ENCODE measurements at regions not wholly inside any gene's neighbourhood (a gene's known extent, or its start where the extent isn't known, plus 50 kb on each side); places are given as distances from the start of the nearest gene placed in this dataset.
"Not testable (repeated sequence)": the region's sequence is repeated elsewhere in the genome, so short reads cannot be mapped to it uniquely, and the experiment has no call there.

GRCh38 chr2:100708333-100708732 is 111.6 kb upstream of the NPAS2 start:
- Histone ChIP-seq H3K79me2 (ENCODE audit: insufficient read depth, low read length) (no peaks in the 10 kb centered on the region), H3K27ac (ENCODE audit: low read depth, low read length) (no peak overlapping the region), H3K9me3 (ENCODE audit: insufficient read depth, low read depth, low read length) (no peaks in the 10 kb centered on the region), H3K4me1 (ENCODE audit: insufficient read depth, low read length) (no peaks in the 10 kb centered on the region), H4K20me1 (ENCODE audit: insufficient read depth, low read length) (no peaks in the 10 kb centered on the region), H3K4me2 (ENCODE audit: low read length) (no peak overlapping the region), H3K36me3 (ENCODE audit: insufficient read depth, low read length) (no peaks in the 10 kb centered on the region), H3K27me3 (ENCODE audit: insufficient read depth, low read length) (no peaks in the 10 kb centered on the region), H2AFZ (ENCODE audit: low read depth, low read length) (no peak overlapping the region), H3K4me3 (ENCODE audit: insufficient read depth, low read depth, low read length) (no peak overlapping the region), H3K9ac (ENCODE audit: low read length) (no peak overlapping the region)
- DNase-seq (ENCODE audit: low read depth) (no peak), FAIRE-seq (no peak)
- Mint-ChIP-seq H3K36me3 (ENCODE audit: low read depth, unreplicated experiment) (no peaks in the 10 kb centered on the region), H3K4me3 (ENCODE audit: unreplicated experiment) (no peak overlapping the region), H3K27me3 (ENCODE audit: low read depth, unreplicated experiment) (peaks cover 2% of the 10 kb centered on the region), H3K4me1 (ENCODE audit: low read depth, unreplicated experiment) (no peaks in the 10 kb centered on the region), H3K27ac (ENCODE audit: unreplicated experiment) (no peak overlapping the region), H3K9me3 (ENCODE audit: unreplicated experiment) (no peaks in the 10 kb centered on the region)
- TF ChIP-seq CTCF (IDR thresholded peaks at IDR 0.05; ENCODE audit: insufficient read depth, low read depth, low read length): no peak
- no peak for TF ChIP-seq EZH2 (IDR thresholded peaks at IDR 0.05; ENCODE audit: insufficient read depth, low read length)

GRCh38 chr2:100713106-100713505 is 106.8 kb upstream of the NPAS2 start:
- Histone ChIP-seq H3K4me1 (ENCODE audit: insufficient read depth, low read length) (no peaks in the 10 kb centered on the region), H3K27me3 (ENCODE audit: insufficient read depth, low read length) (no peaks in the 10 kb centered on the region), H3K9ac (ENCODE audit: low read length) (no peak overlapping the region), H3K27ac (ENCODE audit: low read depth, low read length) (no peak overlapping the region), H3K9me3 (ENCODE audit: insufficient read depth, low read depth, low read length) (no peaks in the 10 kb centered on the region), H3K4me3 (ENCODE audit: insufficient read depth, low read depth, low read length) (no peak overlapping the region), H3K79me2 (ENCODE audit: insufficient read depth, low read length) (no peaks in the 10 kb centered on the region), H2AFZ (ENCODE audit: low read depth, low read length) (no peak overlapping the region), H3K36me3 (ENCODE audit: insufficient read depth, low read length) (no peaks in the 10 kb centered on the region), H4K20me1 (ENCODE audit: insufficient read depth, low read length) (no peaks in the 10 kb centered on the region), H3K4me2 (ENCODE audit: low read length) (no peak overlapping the region)
- Mint-ChIP-seq H3K4me3 (ENCODE audit: unreplicated experiment) (no peak overlapping the region), H3K9me3 (ENCODE audit: unreplicated experiment) (peaks cover 2% of the 10 kb centered on the region), H3K27me3 (ENCODE audit: low read depth, unreplicated experiment) (no peaks in the 10 kb centered on the region), H3K4me1 (ENCODE audit: low read depth, unreplicated experiment) (no peaks in the 10 kb centered on the region), H3K36me3 (ENCODE audit: low read depth, unreplicated experiment) (no peaks in the 10 kb centered on the region), H3K27ac (ENCODE audit: unreplicated experiment) (no peak overlapping the region)
- FAIRE-seq (no peak), DNase-seq (ENCODE audit: low read depth) (no peak)
- no peak for TF ChIP-seq CTCF (IDR thresholded peaks at IDR 0.05; ENCODE audit: insufficient read depth, low read depth, low read length)
- no peak for TF ChIP-seq EZH2 (IDR thresholded peaks at IDR 0.05; ENCODE audit: insufficient read depth, low read length)

- not testable (repeated sequence) for H3K4me2 ChIP-seq (ENCODE audit: low read length); H3K27ac ChIP-seq (ENCODE audit: low read depth, low read length); H3K4me3 ChIP-seq (ENCODE audit: insufficient read depth, low read depth, low read length); DNase-seq (ENCODE audit: low read depth); H3K4me1 ChIP-seq (ENCODE audit: insufficient read depth, low read length); H3K9me3 Mint-ChIP-seq (ENCODE audit: unreplicated experiment); H4K20me1 ChIP-seq (ENCODE audit: insufficient read depth, low read length); H3K9me3 ChIP-seq (ENCODE audit: insufficient read depth, low read depth, low read length); H3K27me3 ChIP-seq (ENCODE audit: insufficient read depth, low read length); H3K4me1 Mint-ChIP-seq (ENCODE audit: low read depth, unreplicated experiment); H3K27me3 Mint-ChIP-seq (ENCODE audit: low read depth, unreplicated experiment); H3K27ac Mint-ChIP-seq (ENCODE audit: unreplicated experiment); H3K79me2 ChIP-seq (ENCODE audit: insufficient read depth, low read length); FAIRE-seq; H3K9ac ChIP-seq (ENCODE audit: low read length); H3K36me3 ChIP-seq (ENCODE audit: insufficient read depth, low read length); H3K36me3 Mint-ChIP-seq (ENCODE audit: low read depth, unreplicated experiment); H3K4me3 Mint-ChIP-seq (ENCODE audit: unreplicated experiment); H2AFZ ChIP-seq (ENCODE audit: low read depth, low read length)
Measured at GRCh38 chr2:100714396-100715010, 105.4 kb upstream of the NPAS2 start.

GRCh38 chr2:100715861-100716260 is 104.1 kb upstream of the NPAS2 start:
- not testable (repeated sequence) for H3K27me3 ChIP-seq (ENCODE audit: insufficient read depth, low read length); H3K4me1 ChIP-seq (ENCODE audit: insufficient read depth, low read length); H3K9me3 ChIP-seq (ENCODE audit: insufficient read depth, low read depth, low read length); H3K4me3 ChIP-seq (ENCODE audit: insufficient read depth, low read depth, low read length); H3K79me2 ChIP-seq (ENCODE audit: insufficient read depth, low read length); H3K4me2 ChIP-seq (ENCODE audit: low read length); H3K9ac ChIP-seq (ENCODE audit: low read length); H3K4me1 Mint-ChIP-seq (ENCODE audit: low read depth, unreplicated experiment); H3K27me3 Mint-ChIP-seq (ENCODE audit: low read depth, unreplicated experiment); H3K9me3 Mint-ChIP-seq (ENCODE audit: unreplicated experiment); H3K36me3 ChIP-seq (ENCODE audit: insufficient read depth, low read length); FAIRE-seq; H2AFZ ChIP-seq (ENCODE audit: low read depth, low read length); H3K27ac ChIP-seq (ENCODE audit: low read depth, low read length); DNase-seq (ENCODE audit: low read depth); H3K36me3 Mint-ChIP-seq (ENCODE audit: low read depth, unreplicated experiment); H3K27ac Mint-ChIP-seq (ENCODE audit: unreplicated experiment); H4K20me1 ChIP-seq (ENCODE audit: insufficient read depth, low read length); H3K4me3 Mint-ChIP-seq (ENCODE audit: unreplicated experiment)
